H1 (cell line): ENCODE measurements at regions not wholly inside any gene's neighbourhood (a gene's known extent, or its start where the extent isn't known, plus 50 kb on each side); places are given as distances from the start of the nearest gene placed in this dataset.

ENCODE experiments used
- CEBPB ChIP-seq: IDR thresholded peaks from 2 replicates; pipeline ENCODE4 v1.6.1; 2012; ENCODE audit warnings: low read depth, low read length
- EZH2 ChIP-seq: fragments of 200-600 bp; sonication (generic); IDR thresholded peaks from 2 replicates; pipeline ENCODE4 v1.7.1; 2012; ENCODE audit warnings: low read depth, mild to moderate bottlenecking, moderate library complexity, low read length, inconsistent platforms; ENCODE audit not compliant: severe bottlenecking
- JUN ChIP-seq: IDR thresholded peaks from 2 replicates; pipeline ENCODE4 v1.6.1; 2011; ENCODE audit warnings: low read depth, mild to moderate bottlenecking, improper control_type of control experiment, low read length
- RBBP5 ChIP-seq: IDR thresholded peaks from 2 replicates; pipeline ENCODE4 v1.7.1; 2012; ENCODE audit warnings: low read depth, mild to moderate bottlenecking, inconsistent platforms, low read length, moderate library complexity, borderline replicate concordance
- RXRA ChIP-seq: IDR thresholded peaks from 2 replicates; pipeline ENCODE4 v1.6.1; 2011; ENCODE audit warnings: low read depth, mild to moderate bottlenecking, low read length, moderate library complexity; ENCODE audit not compliant: insufficient read depth
- SUZ12 ChIP-seq: fragments of 200-600 bp; sonication (generic); IDR thresholded peaks from 2 replicates; pipeline ENCODE4 v1.6.1; 2012; ENCODE audit warnings: mild to moderate bottlenecking, inconsistent platforms, low read length, moderate library complexity, mixed read lengths
- TBP ChIP-seq: IDR thresholded peaks from 2 replicates; pipeline ENCODE4 v1.6.1; 2011; ENCODE audit warnings: low read depth, low read length, improper control_type of control experiment

DNA sequence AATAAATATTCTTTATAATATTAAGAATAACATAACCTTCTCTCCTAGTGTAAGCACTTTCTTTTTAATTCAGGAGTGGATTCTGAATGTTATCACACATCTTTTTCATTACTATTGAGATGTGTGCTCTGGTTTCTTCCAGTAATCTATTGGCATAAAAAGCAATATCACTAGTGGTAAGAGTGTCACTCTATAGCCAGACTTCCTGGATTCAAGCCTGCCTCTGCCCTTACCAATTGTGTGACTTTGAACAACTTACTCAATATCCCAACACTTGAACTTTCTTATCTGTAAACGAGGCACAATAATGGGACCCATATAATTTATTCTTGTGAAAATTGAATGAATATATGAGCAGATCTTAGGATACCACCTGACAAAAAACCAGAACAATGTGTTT, 71.0 kb downstream of the SEM1 start (continued):
- no peak for TF ChIP-seq RXRA
- TF ChIP-seq SUZ12, result no peak
- no peak for TF ChIP-seq TBP
- no peak for TF ChIP-seq RBBP5
- TF ChIP-seq EZH2, result no peak
- TF ChIP-seq JUN, result no peak
- no peak for TF ChIP-seq CEBPB
